Peyer's patch (tissue), 4 donors: ENCODE measurements at regions not wholly inside any gene's neighbourhood (a gene's known extent, or its start where the extent isn't known, plus 50 kb on each side); places are given as distances from the start of the nearest gene placed in this dataset.

ENCODE experiments used
- CTCF ChIP-seq, 6 experiments: fragments of 450-650 bp in 4 of 6; fragments of 200-600 bp in 2 of 6; sonication (generic) in 1 of 6; IDR thresholded peaks; one replicate each; pipeline ENCODE4 v1.5.1; 2017 to 2019; ENCODE audit warnings: antibody characterized with exemption in 6 of 6, mild to moderate bottlenecking in 3 of 6, moderate library complexity in 1 of 6
- POLR2A ChIP-seq, 2 donors: fragments of 450-650 bp; IDR thresholded peaks; one replicate each; pipeline ENCODE4 v1.5.1; 2017; ENCODE audit warnings: antibody characterized with exemption in 2 of 2, mild to moderate bottlenecking in 2 of 2, moderate library complexity in 2 of 2

GRCh38 chr5:165579911-165580310 lies 2074.5 kb downstream of the MAT2B start:
- TF ChIP-seq CTCF (IDR thresholded peaks at IDR 0.05): no peak
- no peak for TF ChIP-seq POLR2A (IDR thresholded peaks at IDR 0.05)
